GM21526 (cell line): ENCODE measurements at regions not wholly inside any gene's neighbourhood (a gene's known extent, or its start where the extent isn't known, plus 50 kb on each side); places are given as distances from the start of the nearest gene placed in this dataset.

Experiments used
- ATAC-seq: cut with Tn5 transposase; IDR thresholded peaks from one replicate; pipeline ENCODE4 v1.9.1; 2021; ENCODE audit warnings: moderate library complexity; ENCODE audit not compliant: unreplicated experiment, low FRiP score

GRCh38 chr2:226411727-226412360, 387.8 kb downstream of the IRS1 start:
- ATAC-seq: no peak

- ATAC-seq: no peak
Measured at GRCh38 chr2:226411205-226411604, 388.4 kb downstream of the IRS1 start.

- ATAC-seq: no peak
Measured at GRCh38 chr2:226410247-226410835, 389.3 kb downstream of the IRS1 start.

- ATAC-seq: no peak
Measured at GRCh38 chr2:226409134-226409533, 390.5 kb downstream of the IRS1 start.

- no peak for ATAC-seq
Measured at GRCh38 chr2:226408141-226408540, 391.5 kb downstream of the IRS1 start.

- no peak for ATAC-seq
Measured at GRCh38 chr2:226407135-226407534, 392.5 kb downstream of the IRS1 start.

- ATAC-seq: no peak
Measured at GRCh38 chr2:226405465-226405864, 394.2 kb downstream of the IRS1 start.

GRCh38 chr2:226403369-226403768, 396.3 kb downstream of the IRS1 start:
- no peak for ATAC-seq

GRCh38 chr2:226399006-226399405, 400.6 kb downstream of the IRS1 start:
- ATAC-seq: no peak

GRCh38 chr2:226398580-226398979, 401.0 kb downstream of the IRS1 start:
- ATAC-seq: no peak

GRCh38 chr2:226396541-226396940, 403.1 kb downstream of the IRS1 start:
- no peak for ATAC-seq

- ATAC-seq: no peak
Measured at GRCh38 chr2:226387499-226387942, 412.1 kb downstream of the IRS1 start.

- ATAC-seq: no peak
Measured at GRCh38 chr2:226383461-226383860, 416.2 kb downstream of the IRS1 start.

- no peak for ATAC-seq
Measured at GRCh38 chr2:226380679-226381078, 418.9 kb downstream of the IRS1 start.

- ATAC-seq: no peak
Measured at GRCh38 chr2:226378753-226379705, 420.6 kb downstream of the IRS1 start.

GRCh38 chr2:226376516-226377180, 423.0 kb downstream of the IRS1 start:
- ATAC-seq: no peak

GRCh38 chr2:226366920-226367319, 432.7 kb downstream of the IRS1 start:
- ATAC-seq: no peak

- no peak for ATAC-seq
Measured at GRCh38 chr2:226364217-226364616, 435.4 kb downstream of the IRS1 start.

GRCh38 chr2:226362980-226363379, 436.6 kb downstream of the IRS1 start:
- ATAC-seq: no peak

GRCh38 chr2:226360658-226361057, 439.0 kb downstream of the IRS1 start:
- no peak for ATAC-seq

GRCh38 chr2:226358688-226359087, 440.9 kb downstream of the IRS1 start:
- ATAC-seq: no peak
